GM19240 (cell line): ENCODE measurements at regions not wholly inside any gene's neighbourhood (a gene's known extent, or its start where the extent isn't known, plus 50 kb on each side); places are given as distances from the start of the nearest gene placed in this dataset.
"Not testable (repeated sequence)": the region's sequence is repeated elsewhere in the genome, so short reads cannot be mapped to it uniquely, and the experiment has no call there.

Experiments used
- DNase-seq: peaks from one replicate; pipeline ENCODE4 v3.0.0; 2011; ENCODE audit warnings: low spot score; ENCODE audit not compliant: insufficient read length

GRCh38 chr4:4136621-4137020 is 90.1 kb downstream of the OTOP1 start:
- not testable (repeated sequence) for DNase-seq
